Type B pancreatic cell (in vitro differentiated cells): ENCODE measurements at regions not wholly inside any gene's neighbourhood (a gene's known extent, or its start where the extent isn't known, plus 50 kb on each side); places are given as distances from the start of the nearest gene placed in this dataset.

Source experiments
- DNase-seq: peaks from one replicate; pipeline ENCODE4 v3.0.0; 2021; ENCODE audit warnings: mixed read lengths; ENCODE audit not compliant: unreplicated experiment; ENCODE audit errors: extremely low spot score
- H3K27ac Mint-ChIP-seq: 2 replicates; pipeline ENCODE4 v1.8.0; 2021; ENCODE audit warnings: mild to moderate bottlenecking, mixed read lengths
- H3K27me3 Mint-ChIP-seq: 2 replicates; pipeline ENCODE4 v1.8.0; 2021; ENCODE audit warnings: mixed read lengths
- H3K36me3 Mint-ChIP-seq: 2 replicates; pipeline ENCODE4 v1.8.0; 2021; ENCODE audit warnings: mixed read lengths
- H3K4me1 Mint-ChIP-seq: one replicate; pipeline ENCODE4 v1.8.0; 2021; ENCODE audit warnings: mixed read lengths; ENCODE audit not compliant: unreplicated experiment
- H3K4me3 Mint-ChIP-seq: 2 replicates; pipeline ENCODE4 v1.8.0; 2021; ENCODE audit warnings: mild to moderate bottlenecking, mixed read lengths
- H3K9me3 Mint-ChIP-seq: 2 replicates; pipeline ENCODE4 v1.8.0; 2021; ENCODE audit warnings: mixed read lengths
- CTCF ChIP-seq: fragments of 200-600 bp; sonication (generic); conservative IDR thresholded peaks from 2 replicates; pipeline ENCODE4 v1.5.0; 2021; ENCODE audit warnings: antibody characterized with exemption, mild to moderate bottlenecking

DNA sequence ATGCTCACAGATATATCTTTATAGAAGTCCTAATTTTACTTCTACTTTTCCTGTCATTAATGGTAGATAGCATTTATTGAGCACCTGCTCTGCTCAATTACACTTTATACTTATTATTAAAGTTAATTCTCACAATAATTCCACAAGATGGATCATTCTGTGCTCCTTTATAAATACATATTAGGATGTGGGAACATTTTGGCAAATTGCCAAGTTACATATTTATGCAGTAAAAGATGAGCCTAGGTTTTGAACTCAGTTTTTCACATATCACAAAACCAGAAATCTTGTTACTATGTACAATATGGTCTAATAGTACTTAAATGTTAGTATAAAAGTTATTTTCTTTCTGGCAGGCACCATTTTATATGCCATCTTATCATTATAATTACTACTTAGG lies 895.0 kb upstream of the B3GALT2 start:
- H3K4me3 Mint-ChIP-seq, result no peak overlapping the region
- H3K36me3 Mint-ChIP-seq, result no peaks in the 10 kb centered on the region
- no peak for TF ChIP-seq CTCF
- no peaks in the 10 kb centered on the region for H3K9me3 Mint-ChIP-seq
- no peaks in the 10 kb centered on the region for H3K27me3 Mint-ChIP-seq
- DNase-seq, result no peak
- H3K27ac Mint-ChIP-seq, result no peak overlapping the region
- no peaks in the 10 kb centered on the region for H3K4me1 Mint-ChIP-seq

DNA sequence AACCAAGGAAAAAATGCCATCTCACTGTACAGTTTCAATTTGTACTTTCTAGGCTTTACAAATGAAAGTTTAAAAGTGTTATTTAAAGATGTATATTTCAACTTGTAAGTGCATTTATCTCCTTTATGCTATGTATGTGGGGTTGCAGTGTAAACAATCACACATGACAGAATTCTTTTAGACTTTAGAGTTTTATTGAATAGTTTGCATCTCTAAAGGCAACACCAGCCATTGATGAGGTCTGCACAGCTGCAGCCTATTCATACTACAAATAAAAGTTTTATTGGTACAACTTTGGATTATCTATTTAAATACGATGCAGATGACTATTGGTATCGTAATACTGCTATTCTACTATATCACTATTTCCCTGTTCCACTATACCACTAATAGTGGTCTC lies 894.4 kb upstream of the B3GALT2 start:
- no peaks in the 10 kb centered on the region for H3K4me1 Mint-ChIP-seq
- DNase-seq, result no peak
- no peak overlapping the region for H3K4me3 Mint-ChIP-seq
- no peak for TF ChIP-seq CTCF
- H3K27me3 Mint-ChIP-seq, result no peaks in the 10 kb centered on the region
- no peaks in the 10 kb centered on the region for H3K36me3 Mint-ChIP-seq
- no peaks in the 10 kb centered on the region for H3K9me3 Mint-ChIP-seq
- H3K27ac Mint-ChIP-seq, result no peak overlapping the region

- no peak for DNase-seq
- TF ChIP-seq CTCF, result no peak
- no peaks in the 10 kb centered on the region for H3K9me3 Mint-ChIP-seq
- no peak overlapping the region for H3K4me3 Mint-ChIP-seq
- H3K36me3 Mint-ChIP-seq, result no peaks in the 10 kb centered on the region
- H3K27me3 Mint-ChIP-seq, result no peaks in the 10 kb centered on the region
- no peak overlapping the region for H3K27ac Mint-ChIP-seq
- no peaks in the 10 kb centered on the region for H3K4me1 Mint-ChIP-seq
Observed at GRCh38 chr1:194078765-194079164, 892.4 kb upstream of the B3GALT2 start.

- Mint-ChIP-seq H3K36me3 (no peaks in the 10 kb centered on the region), H3K4me3 (no peak overlapping the region), H3K9me3 (no peaks in the 10 kb centered on the region), H3K4me1 (no peaks in the 10 kb centered on the region), H3K27me3 (no peaks in the 10 kb centered on the region), H3K27ac (no peak overlapping the region)
- no peak for DNase-seq
- no peak for TF ChIP-seq CTCF
Observed at GRCh38 chr1:194076646-194077045, 890.2 kb upstream of the B3GALT2 start.

DNA sequence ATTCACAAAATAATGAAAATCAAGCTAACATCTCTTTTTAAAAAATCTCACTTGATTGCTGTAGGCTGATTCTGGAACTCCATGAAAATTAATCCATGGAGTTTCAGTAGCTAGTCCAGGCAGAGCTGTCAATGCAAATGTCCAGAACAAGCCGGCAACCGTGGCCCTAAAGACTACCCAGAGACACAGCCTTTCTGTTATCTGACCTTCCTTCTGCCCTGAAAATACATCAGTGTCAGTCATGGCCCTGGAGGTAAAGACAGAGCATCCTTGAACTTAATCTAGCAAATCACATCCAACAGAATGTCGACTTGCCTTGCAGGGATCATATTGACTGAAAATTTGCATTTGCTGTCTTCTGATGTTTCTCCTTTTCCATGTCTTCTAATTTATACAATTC lies 887.4 kb upstream of the B3GALT2 start:
- Mint-ChIP-seq H3K36me3 (no peaks in the 10 kb centered on the region), H3K27me3 (no peaks in the 10 kb centered on the region), H3K4me3 (no peak overlapping the region), H3K4me1 (no peaks in the 10 kb centered on the region), H3K27ac (no peak overlapping the region), H3K9me3 (no peaks in the 10 kb centered on the region)
- no peak for DNase-seq
- no peak for TF ChIP-seq CTCF

GRCh38 chr1:194071205-194071604 lies 884.8 kb upstream of the B3GALT2 start:
- no peak for TF ChIP-seq CTCF
- no peaks in the 10 kb centered on the region for H3K27me3 Mint-ChIP-seq
- no peaks in the 10 kb centered on the region for H3K9me3 Mint-ChIP-seq
- no peak overlapping the region for H3K27ac Mint-ChIP-seq
- no peak overlapping the region for H3K4me3 Mint-ChIP-seq
- no peaks in the 10 kb centered on the region for H3K36me3 Mint-ChIP-seq
- DNase-seq, result no peak
- no peaks in the 10 kb centered on the region for H3K4me1 Mint-ChIP-seq
